ENCODE measurements at regions not wholly inside any gene's neighbourhood (a gene's known extent, or its start where the extent isn't known, plus 50 kb on each side); places are given as distances from the start of the nearest gene placed in this dataset.

GRCh38 chr3:23052208-23052607, 150.9 kb upstream of the UBE2E2 start:
- WGBS = 89% methylated on average over 1 of the region's 1 CpG
- Histone ChIP-seq H3K27me3 (ENCODE audit: control insufficient read depth, insufficient read depth) (no peaks in the 10 kb centered on the region), H3K27ac (ENCODE audit: low read length) (no peak overlapping the region), H3K9me3 (ENCODE audit: control insufficient read depth, low read length) (no peaks in the 10 kb centered on the region), H3K4me3 (ENCODE audit: low read length) (no peak overlapping the region), H3K4me1 (ENCODE audit: control insufficient read depth, insufficient read depth, low read length) (no peaks in the 10 kb centered on the region)
- DNase-seq (no peak), ATAC-seq (no peak)
- intact Hi-C loops (cut with DNase I) = no loop called here

- intact Hi-C loops (cut with DNase I) = no loop called here
- H3K27me3 ChIP-seq (ENCODE audit: control insufficient read depth, insufficient read depth) = no peaks in the 10 kb centered on the region
- no peak overlapping the region for H3K27ac ChIP-seq (ENCODE audit: low read length)
- H3K4me3 ChIP-seq (ENCODE audit: low read length) = no peak overlapping the region
- H3K9me3 ChIP-seq (ENCODE audit: control insufficient read depth, low read length) = no peaks in the 10 kb centered on the region
- ATAC-seq (no peak), DNase-seq (no peak)
- WGBS = 80% methylated on average over 7 of the region's 7 CpGs
- no peaks in the 10 kb centered on the region for H3K4me1 ChIP-seq (ENCODE audit: control insufficient read depth, insufficient read depth, low read length)
Observed at GRCh38 chr3:23052620-23053019, 150.5 kb upstream of the UBE2E2 start.

DNA sequence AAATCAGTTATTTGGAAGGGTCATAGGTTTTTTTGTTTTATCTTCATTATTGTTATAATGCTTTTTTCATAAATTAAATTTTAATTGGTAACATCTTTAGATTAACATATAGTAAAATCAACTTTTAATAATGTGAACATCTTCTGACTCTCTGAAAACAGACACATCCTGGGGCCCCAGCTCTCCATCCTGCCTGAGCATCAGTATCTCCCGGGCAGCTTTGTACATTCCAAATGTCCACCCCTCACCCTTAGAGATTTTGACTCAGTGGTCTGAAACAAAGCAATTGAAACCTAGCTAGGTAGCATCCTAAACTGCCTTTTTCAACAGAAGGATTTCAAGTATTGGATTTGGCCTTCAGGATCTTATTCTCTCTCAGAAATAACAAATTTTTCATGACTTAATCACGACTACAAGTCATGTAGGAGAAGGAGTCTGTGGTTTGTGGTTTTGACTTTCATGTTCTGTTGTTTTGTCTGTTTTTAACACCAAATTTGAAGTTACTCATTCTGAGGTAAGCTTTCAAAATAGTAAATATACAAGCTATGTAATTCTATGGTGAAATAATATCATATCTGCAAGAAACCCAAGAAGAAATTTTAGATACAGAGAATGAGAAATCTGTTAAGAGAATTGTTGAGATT, 147.3 kb upstream of the UBE2E2 start:
- intact Hi-C loops (cut with DNase I) = no loop called here
- Histone ChIP-seq H3K9me3 (ENCODE audit: control insufficient read depth, low read length) (no peaks in the 10 kb centered on the region), H3K27me3 (ENCODE audit: control insufficient read depth, insufficient read depth) (no peaks in the 10 kb centered on the region), H3K4me3 (ENCODE audit: low read length) (no peak overlapping the region), H3K4me1 (ENCODE audit: control insufficient read depth, insufficient read depth, low read length) (no peaks in the 10 kb centered on the region), H3K27ac (ENCODE audit: low read length) (no peak overlapping the region)
- DNase-seq = no peak
- WGBS = 73% methylated on average over 2 of the region's 2 CpGs
- no peak for ATAC-seq

GRCh38 chr3:23062582-23062981, 140.5 kb upstream of the UBE2E2 start:
- Histone ChIP-seq H3K4me1 (ENCODE audit: control insufficient read depth, insufficient read depth, low read length) (no peaks in the 10 kb centered on the region), H3K9me3 (ENCODE audit: control insufficient read depth, low read length) (no peaks in the 10 kb centered on the region), H3K4me3 (ENCODE audit: low read length) (no peak overlapping the region), H3K27me3 (ENCODE audit: control insufficient read depth, insufficient read depth) (no peaks in the 10 kb centered on the region), H3K27ac (ENCODE audit: low read length) (no peak overlapping the region)
- ATAC-seq (peak in 1 of 2 donors; percentile 22), DNase-seq (no peak)
- intact Hi-C loops (cut with DNase I) = no loop called here
- WGBS = 78% methylated on average over 1 of the region's 1 CpG

DNA sequence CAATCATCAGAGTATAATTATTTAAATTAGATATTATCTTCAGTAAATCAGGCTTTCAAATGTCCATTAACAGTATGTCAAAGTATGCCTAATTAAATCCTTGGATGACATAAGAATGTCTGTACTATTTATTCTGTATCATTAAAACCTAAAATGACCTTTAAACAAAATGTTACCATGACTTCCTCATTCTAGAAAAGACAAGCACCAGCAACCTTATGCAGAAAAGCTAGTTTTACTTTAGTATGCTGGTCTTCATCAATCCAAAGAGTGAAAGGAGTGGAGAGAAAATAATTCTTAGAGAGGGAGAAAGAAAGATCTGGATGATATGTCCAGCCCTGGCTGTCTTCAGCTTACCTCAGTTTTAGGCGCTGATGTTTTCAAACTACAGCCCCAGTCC, 140.1 kb upstream of the UBE2E2 start:
- Histone ChIP-seq H3K4me3 (ENCODE audit: low read length) (no peak overlapping the region), H3K9me3 (ENCODE audit: control insufficient read depth, low read length) (no peaks in the 10 kb centered on the region), H3K27me3 (ENCODE audit: control insufficient read depth, insufficient read depth) (no peaks in the 10 kb centered on the region), H3K4me1 (ENCODE audit: control insufficient read depth, insufficient read depth, low read length) (no peaks in the 10 kb centered on the region), H3K27ac (ENCODE audit: low read length) (no peak overlapping the region)
- no peak for ATAC-seq
- 98% methylated on average over 1 of the region's 1 CpG for WGBS
- no peak for DNase-seq
- intact Hi-C loops (cut with DNase I) = no loop called here

DNA sequence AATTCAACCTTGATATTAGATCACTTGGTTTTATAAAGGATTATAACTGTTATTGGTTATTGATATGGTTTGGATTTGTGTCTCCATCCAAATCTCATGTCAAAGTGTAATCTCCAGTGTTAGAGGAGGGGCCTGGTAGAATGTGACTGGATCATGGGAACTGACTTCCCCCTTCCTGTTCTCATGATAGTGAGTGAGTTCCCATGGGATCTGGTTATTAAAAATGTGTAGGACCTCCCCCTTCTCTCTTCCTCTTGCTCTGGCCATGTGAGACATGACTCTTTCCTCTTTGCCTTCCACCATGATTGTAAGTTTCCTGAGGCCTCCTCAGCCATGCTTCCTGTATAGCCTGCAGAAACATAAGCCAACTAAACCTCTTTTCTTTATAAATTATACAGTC, 136.0 kb upstream of the UBE2E2 start:
- DNase-seq (no peak), ATAC-seq (no peak)
- intact Hi-C loops (cut with DNase I) = no loop called here
- Histone ChIP-seq H3K4me1 (ENCODE audit: control insufficient read depth, insufficient read depth, low read length) (no peaks in the 10 kb centered on the region), H3K9me3 (ENCODE audit: control insufficient read depth, low read length) (no peaks in the 10 kb centered on the region), H3K27me3 (ENCODE audit: control insufficient read depth, insufficient read depth) (no peaks in the 10 kb centered on the region), H3K27ac (ENCODE audit: low read length) (no peak overlapping the region), H3K4me3 (ENCODE audit: low read length) (no peak overlapping the region)

GRCh38 chr3:23068016-23068728, 135.0 kb upstream of the UBE2E2 start:
- Histone ChIP-seq H3K4me1 (ENCODE audit: control insufficient read depth, insufficient read depth, low read length) (no peaks in the 10 kb centered on the region), H3K27ac (ENCODE audit: low read length) (no peak overlapping the region), H3K4me3 (ENCODE audit: low read length) (no peak overlapping the region), H3K27me3 (ENCODE audit: control insufficient read depth, insufficient read depth) (no peaks in the 10 kb centered on the region), H3K9me3 (ENCODE audit: control insufficient read depth, low read length) (no peaks in the 10 kb centered on the region)
- no peak for DNase-seq
- intact Hi-C loops (cut with DNase I) = no loop called here
- 88% methylated on average over 4 of the region's 4 CpGs for WGBS
- no peak for ATAC-seq

GRCh38 chr3:23071296-23071695, 131.8 kb upstream of the UBE2E2 start:
- 53% methylated on average over 2 of the region's 2 CpGs for whole genome bisulfite sequencing

DNA sequence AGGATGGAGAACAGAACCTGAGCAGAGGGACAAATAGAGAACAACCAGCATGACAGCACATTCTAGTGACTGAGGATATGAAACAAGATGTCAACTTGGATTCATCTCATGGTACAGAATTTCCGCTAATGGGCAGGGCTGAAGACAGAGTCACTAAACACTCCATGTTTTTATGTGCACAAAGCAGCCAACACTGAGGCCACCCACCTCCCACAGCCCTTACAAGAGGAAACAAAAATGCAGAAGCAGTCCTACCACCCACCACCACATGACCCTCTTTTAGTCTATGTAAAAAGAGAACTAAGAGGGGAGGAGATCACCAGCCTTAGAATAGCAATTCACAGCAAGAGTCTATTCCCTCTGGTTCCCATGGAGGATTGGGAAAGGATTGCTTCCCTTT, 131.4 kb upstream of the UBE2E2 start:
- Histone ChIP-seq H3K27me3 (ENCODE audit: control insufficient read depth, insufficient read depth) (no peaks in the 10 kb centered on the region), H3K9me3 (ENCODE audit: control insufficient read depth, low read length) (no peaks in the 10 kb centered on the region), H3K27ac (ENCODE audit: low read length) (no peak overlapping the region), H3K4me3 (ENCODE audit: low read length) (no peak overlapping the region), H3K4me1 (ENCODE audit: control insufficient read depth, insufficient read depth, low read length) (no peaks in the 10 kb centered on the region)
- intact Hi-C loops (cut with DNase I) = no loop called here
- ATAC-seq (peak; percentile 43 to 54), DNase-seq (no peak)
- 80% methylated on average over 1 of the region's 1 CpG for WGBS

More at GRCh38 chr3:23071296-23071695, 131.8 kb upstream of the UBE2E2 start:
- no peaks in the 10 kb centered on the region for H3K9me3 ChIP-seq (ENCODE audit: control insufficient read depth, low read length)
- H3K27ac ChIP-seq (ENCODE audit: low read length) = no peak overlapping the region
- no peak for DNase-seq
- intact Hi-C loops (cut with DNase I) = no loop called here
- no peak overlapping the region for H3K4me3 ChIP-seq (ENCODE audit: low read length)
- H3K27me3 ChIP-seq (ENCODE audit: control insufficient read depth, insufficient read depth) = no peaks in the 10 kb centered on the region
- H3K4me1 ChIP-seq (ENCODE audit: control insufficient read depth, insufficient read depth, low read length) = no peaks in the 10 kb centered on the region
- ATAC-seq = no peak

- H3K4me3 ChIP-seq (ENCODE audit: low read length) = no peak overlapping the region
- ATAC-seq (no peak), DNase-seq (no peak)
- H3K4me1 ChIP-seq (ENCODE audit: control insufficient read depth, insufficient read depth, low read length) = no peaks in the 10 kb centered on the region
- WGBS = 88% methylated on average over 1 of the region's 1 CpG
- H3K27me3 ChIP-seq (ENCODE audit: control insufficient read depth, insufficient read depth) = no peaks in the 10 kb centered on the region
- no peak overlapping the region for H3K27ac ChIP-seq (ENCODE audit: low read length)
- H3K9me3 ChIP-seq (ENCODE audit: control insufficient read depth, low read length) = no peaks in the 10 kb centered on the region
- intact Hi-C loops (cut with DNase I) = no loop called here
Observed at GRCh38 chr3:23072693-23073092, 130.4 kb upstream of the UBE2E2 start.

DNA sequence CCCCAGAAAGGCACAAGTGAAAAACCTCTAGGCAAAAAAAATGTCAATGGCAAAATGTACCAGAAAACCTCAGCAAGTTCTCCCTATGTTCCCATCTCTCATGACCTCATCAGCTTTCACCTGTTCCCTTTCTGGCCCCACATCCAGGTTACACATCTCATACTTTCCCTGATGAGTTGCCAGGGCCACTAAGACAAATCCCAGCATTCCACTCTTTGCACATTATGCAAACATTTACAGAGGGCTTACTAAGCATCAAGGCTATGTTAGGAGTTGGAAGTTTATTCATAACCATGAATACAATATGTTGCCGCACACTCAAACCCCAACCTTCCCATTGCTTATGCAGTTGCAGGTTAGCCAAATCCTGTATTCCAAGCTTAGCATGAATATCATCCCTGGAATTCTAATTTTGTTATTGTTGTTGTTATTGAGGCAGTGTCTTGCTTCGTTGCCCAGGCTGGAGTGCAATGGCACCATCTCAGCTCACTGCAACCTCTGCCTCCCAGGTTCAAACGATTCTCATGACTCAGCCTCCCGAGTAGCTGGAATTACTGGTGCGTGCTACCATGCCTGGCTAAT, 129.3 kb upstream of the UBE2E2 start:
- Histone ChIP-seq H3K27me3 (ENCODE audit: control insufficient read depth, insufficient read depth) (no peaks in the 10 kb centered on the region), H3K9me3 (ENCODE audit: control insufficient read depth, low read length) (no peaks in the 10 kb centered on the region), H3K4me3 (ENCODE audit: low read length) (no peak overlapping the region), H3K4me1 (ENCODE audit: control insufficient read depth, insufficient read depth, low read length) (no peaks in the 10 kb centered on the region), H3K27ac (ENCODE audit: low read length) (no peak overlapping the region)
- ATAC-seq (no peak), DNase-seq (no peak)
- intact Hi-C loops (cut with DNase I) = no loop called here
- WGBS = 95% methylated on average over 5 of the region's 5 CpGs

All from right cardiac atrium (tissue), 5 donors.